Ishikawa (cell line): ENCODE measurements at regions not wholly inside any gene's neighbourhood (a gene's known extent, or its start where the extent isn't known, plus 50 kb on each side); places are given as distances from the start of the nearest gene placed in this dataset.
A peak's percentile ranks its signal among the peaks of the same experiment; 100 is the strongest.

Experiments
- CEBPB ChIP-seq: IDR thresholded peaks from 2 replicates; pipeline ENCODE4 v1.6.1; 2012
- CREB1 ChIP-seq: IDR thresholded peaks from 2 replicates; pipeline ENCODE4 v1.6.1; 2012; ENCODE audit warnings: low read depth
- EP300 ChIP-seq: IDR thresholded peaks from 2 replicates; pipeline ENCODE4 v1.6.1; 2012; ENCODE audit warnings: borderline replicate concordance
- FOXM1 ChIP-seq: IDR thresholded peaks from 2 replicates; pipeline ENCODE4 v1.6.1; 2012; ENCODE audit warnings: low read depth, borderline replicate concordance
- MAX ChIP-seq: IDR thresholded peaks from 2 replicates; pipeline ENCODE4 v1.6.1; 2012
- NFIC ChIP-seq: IDR thresholded peaks from 2 replicates; pipeline ENCODE4 v1.6.1; 2012
- RAD21 ChIP-seq: IDR thresholded peaks from 2 replicates; pipeline ENCODE4 v1.6.1; 2012; ENCODE audit warnings: low read depth
- REST ChIP-seq: IDR thresholded peaks from 2 replicates; pipeline ENCODE4 v1.6.1; 2012; ENCODE audit warnings: low read depth, mild to moderate bottlenecking
- TAF1 ChIP-seq: IDR thresholded peaks from 2 replicates; pipeline ENCODE4 v1.6.1; 2012; ENCODE audit warnings: low read depth, mild to moderate bottlenecking
- TCF12 ChIP-seq: IDR thresholded peaks from 2 replicates; pipeline ENCODE4 v1.6.1; 2012; ENCODE audit warnings: low read depth
- TEAD4 ChIP-seq: IDR thresholded peaks from 2 replicates; pipeline ENCODE4 v1.6.1; 2012
- USF1 ChIP-seq: IDR thresholded peaks from 2 replicates; pipeline ENCODE4 v1.6.1; 2012
- YY1 ChIP-seq: IDR thresholded peaks from 2 replicates; pipeline ENCODE4 v1.6.1; 2012; ENCODE audit warnings: low read depth
- ZBTB7A ChIP-seq: IDR thresholded peaks from 2 replicates; pipeline ENCODE4 v1.6.1; 2012; ENCODE audit warnings: low read depth

GRCh38 chr15:98174286-98174685 lies 213.8 kb downstream of the ARRDC4 start:
- TF ChIP-seq TCF12 (no peak), EP300 (no peak), CREB1 (no peak), REST (no peak), TEAD4 (no peak), FOXM1 (no peak), TAF1 (no peak)

- TF ChIP-seq ZBTB7A = no peak
Measured at GRCh38 chr15:98174841-98175240, 214.3 kb downstream of the ARRDC4 start.

GRCh38 chr15:98177966-98178592 lies 217.6 kb downstream of the ARRDC4 start:
- TF ChIP-seq RAD21 = peak; percentile 63
- no peak for TF ChIP-seq REST
- no peak for TF ChIP-seq FOXM1

- TF ChIP-seq TCF12 (no peak), RAD21 (no peak), EP300 (no peak), FOXM1 (no peak), USF1 (no peak), MAX (no peak), NFIC (no peak), CREB1 (no peak), TEAD4 (no peak), CEBPB (no peak), TAF1 (no peak)
Measured at GRCh38 chr15:98178861-98179260, 218.4 kb downstream of the ARRDC4 start.

GRCh38 chr15:98187549-98187948 lies 227.0 kb downstream of the ARRDC4 start:
- TF ChIP-seq MAX = no peak
- no peak for TF ChIP-seq CREB1
- TF ChIP-seq NFIC = no peak
- TF ChIP-seq REST = no peak
- TF ChIP-seq EP300 = no peak
- TF ChIP-seq CEBPB = no peak

- TF ChIP-seq CREB1 = no peak
- no peak for TF ChIP-seq FOXM1
- TF ChIP-seq RAD21 = no peak
- TF ChIP-seq YY1 = no peak
- TF ChIP-seq MAX = no peak
- TF ChIP-seq TEAD4 = no peak
- TF ChIP-seq TCF12 = no peak
Measured at GRCh38 chr15:98190914-98191313, 230.4 kb downstream of the ARRDC4 start.
